Glutamatergic neuron (in vitro differentiated cells): ENCODE measurements at regions not wholly inside any gene's neighbourhood (a gene's known extent, or its start where the extent isn't known, plus 50 kb on each side); places are given as distances from the start of the nearest gene placed in this dataset.

Experiments
- DNase-seq: peaks from one replicate; pipeline ENCODE4 v3.0.0; 2022
- H3K27ac Mint-ChIP-seq: one replicate; pipeline ENCODE4 v1.8.0; 2020; ENCODE audit warnings: mild to moderate bottlenecking, mixed read lengths, inconsistent platforms; ENCODE audit not compliant: unreplicated experiment
- H3K27me3 Mint-ChIP-seq: one replicate; pipeline ENCODE4 v1.8.0; 2020; ENCODE audit warnings: mild to moderate bottlenecking, moderate library complexity, mixed read lengths, inconsistent platforms; ENCODE audit not compliant: unreplicated experiment
- H3K36me3 Mint-ChIP-seq: one replicate; pipeline ENCODE4 v1.8.0; 2020; ENCODE audit warnings: mild to moderate bottlenecking, mixed read lengths, inconsistent platforms; ENCODE audit not compliant: unreplicated experiment
- H3K4me1 Mint-ChIP-seq: one replicate; pipeline ENCODE4 v1.8.0; 2020; ENCODE audit warnings: mild to moderate bottlenecking, low read depth, mixed read lengths, inconsistent platforms; ENCODE audit not compliant: unreplicated experiment
- H3K4me3 Mint-ChIP-seq: one replicate; pipeline ENCODE4 v1.8.0; 2020; ENCODE audit warnings: mild to moderate bottlenecking, mixed read lengths, inconsistent platforms; ENCODE audit not compliant: unreplicated experiment
- H3K9me3 Mint-ChIP-seq: one replicate; pipeline ENCODE4 v1.8.0; 2020; ENCODE audit warnings: mild to moderate bottlenecking, moderate library complexity, mixed read lengths, inconsistent platforms; ENCODE audit not compliant: unreplicated experiment
- CTCF ChIP-seq: fragments of 200-600 bp; sonication (generic); IDR thresholded peaks from one replicate; pipeline ENCODE4 v1.5.0; 2021; ENCODE audit not compliant: partially characterized antibody, unreplicated experiment

- no peak overlapping the region for H3K27ac Mint-ChIP-seq
Observed at GRCh38 chr20:51237791-51238190, 214.9 kb upstream of the KCNG1 start.

DNA sequence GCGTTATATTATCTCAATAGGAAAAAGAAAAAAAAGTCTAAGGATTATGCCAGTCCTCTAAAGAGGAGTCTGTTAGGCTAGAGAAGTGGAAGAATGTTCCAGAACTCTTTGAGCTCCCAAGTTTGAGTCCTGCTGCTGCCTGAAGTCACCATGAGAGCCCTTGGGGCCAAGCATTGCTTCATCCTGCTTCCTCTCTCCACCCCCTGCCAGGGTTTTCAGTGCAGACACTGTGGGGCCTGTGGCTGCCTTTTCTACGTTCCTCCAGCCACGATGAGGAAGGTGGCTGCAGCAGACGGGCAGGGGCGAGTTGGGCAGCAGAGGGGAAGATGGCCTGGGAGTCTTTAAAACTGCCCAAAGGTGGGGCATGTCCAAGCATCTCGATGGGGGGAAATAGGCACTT is 214.4 kb upstream of the KCNG1 start:
- H3K4me1 Mint-ChIP-seq: no peaks in the 10 kb centered on the region
- H3K36me3 Mint-ChIP-seq: no peaks in the 10 kb centered on the region
- peaks cover 6% of the 10 kb centered on the region for H3K27me3 Mint-ChIP-seq
- DNase-seq: no peak
- no peak overlapping the region for H3K27ac Mint-ChIP-seq
- no peak overlapping the region for H3K4me3 Mint-ChIP-seq
- H3K9me3 Mint-ChIP-seq: peaks cover 3% of the 10 kb centered on the region
- no peak for TF ChIP-seq CTCF

More at GRCh38 chr20:51237791-51238190, 214.9 kb upstream of the KCNG1 start:
- Mint-ChIP-seq H3K36me3 (peaks cover 1% of the 10 kb centered on the region), H3K27me3 (peaks cover 6% of the 10 kb centered on the region), H3K4me1 (no peaks in the 10 kb centered on the region), H3K4me3 (no peak overlapping the region), H3K9me3 (peaks cover 5% of the 10 kb centered on the region)
- DNase-seq: no peak
- TF ChIP-seq CTCF: no peak

- H3K36me3 Mint-ChIP-seq: no peaks in the 10 kb centered on the region
- peaks cover 2% of the 10 kb centered on the region for H3K9me3 Mint-ChIP-seq
- DNase-seq: no peak
- no peak overlapping the region for H3K27ac Mint-ChIP-seq
- peaks cover 8% of the 10 kb centered on the region for H3K27me3 Mint-ChIP-seq
- no peak overlapping the region for H3K4me3 Mint-ChIP-seq
- no peak for TF ChIP-seq CTCF
- no peaks in the 10 kb centered on the region for H3K4me1 Mint-ChIP-seq
Observed at GRCh38 chr20:51236421-51236820, 213.5 kb upstream of the KCNG1 start.

- TF ChIP-seq CTCF: no peak
- Mint-ChIP-seq H3K4me3 (no peak overlapping the region), H3K27me3 (peaks cover 15% of the 10 kb centered on the region), H3K9me3 (peaks cover 2% of the 10 kb centered on the region), H3K27ac (no peak overlapping the region), H3K36me3 (no peaks in the 10 kb centered on the region), H3K4me1 (no peaks in the 10 kb centered on the region)
- DNase-seq: no peak
Observed at GRCh38 chr20:51233345-51233744, 210.4 kb upstream of the KCNG1 start.

- DNase-seq: no peak
- no peaks in the 10 kb centered on the region for H3K4me1 Mint-ChIP-seq
- H3K36me3 Mint-ChIP-seq: no peaks in the 10 kb centered on the region
- H3K4me3 Mint-ChIP-seq: no peak overlapping the region
- peaks cover 2% of the 10 kb centered on the region for H3K9me3 Mint-ChIP-seq
- no peak overlapping the region for H3K27ac Mint-ChIP-seq
- no peak for TF ChIP-seq CTCF
- peaks cover 10% of the 10 kb centered on the region for H3K27me3 Mint-ChIP-seq
Observed at GRCh38 chr20:51230727-51231126, 207.8 kb upstream of the KCNG1 start.
